ENCODE measurements at regions not wholly inside any gene's neighbourhood (a gene's known extent, or its start where the extent isn't known, plus 50 kb on each side); places are given as distances from the start of the nearest gene placed in this dataset.

GRCh38 chr6:134689177-134689576 lies 260.7 kb downstream of the ALDH8A1 start:
- DNase-seq (no peak), ATAC-seq (ENCODE audit: low read depth) (no peak)
- POLR2A ChIA-PET = no interaction called here
- TF ChIP-seq CTCF (IDR thresholded peaks at IDR 0.05) = no peak
- H3K4me3 Mint-ChIP-seq = no peak overlapping the region
- no peaks in the 10 kb centered on the region for H3K36me3 Mint-ChIP-seq (ENCODE audit: low read depth)
- H3K27me3 Mint-ChIP-seq = peaks cover 11% of the 10 kb centered on the region
- intact Hi-C loops (cut with micrococcal nuclease) = no loop called here
- H3K9me3 Mint-ChIP-seq = no peaks in the 10 kb centered on the region
- CTCF ChIA-PET = no interaction called here
- H3K4me1 Mint-ChIP-seq = no peaks in the 10 kb centered on the region
- no peak overlapping the region for H3K27ac Mint-ChIP-seq

- ATAC-seq (ENCODE audit: low read depth) (no peak), DNase-seq (no peak)
- Mint-ChIP-seq H3K27ac (no peak overlapping the region), H3K36me3 (ENCODE audit: low read depth) (no peaks in the 10 kb centered on the region), H3K9me3 (no peaks in the 10 kb centered on the region), H3K4me1 (no peaks in the 10 kb centered on the region), H3K27me3 (peaks cover 10% of the 10 kb centered on the region), H3K4me3 (no peak overlapping the region)
- ChIA-PET CTCF (no interaction called here), POLR2A (no interaction called here)
- TF ChIP-seq CTCF (IDR thresholded peaks at IDR 0.05) = no peak
- intact Hi-C loops (cut with micrococcal nuclease) = no loop called here
These were observed 263.8 kb downstream of the ALDH8A1 start for GRCh38 chr6:134686071-134686470.

- ChIA-PET POLR2A (no interaction called here), CTCF (no interaction called here)
- Mint-ChIP-seq H3K4me3 (no peak overlapping the region), H3K27me3 (peaks cover 5% of the 10 kb centered on the region), H3K27ac (no peak overlapping the region), H3K9me3 (no peaks in the 10 kb centered on the region), H3K4me1 (no peaks in the 10 kb centered on the region), H3K36me3 (ENCODE audit: low read depth) (no peaks in the 10 kb centered on the region)
- no peak for TF ChIP-seq CTCF (IDR thresholded peaks at IDR 0.05)
- ATAC-seq (ENCODE audit: low read depth) (no peak), DNase-seq (no peak)
- intact Hi-C loops (cut with micrococcal nuclease) = no loop called here
These were observed 265.5 kb downstream of the ALDH8A1 start for GRCh38 chr6:134684423-134684795.

- CTCF ChIA-PET = no interaction called here
These were observed 266.0 kb downstream of the ALDH8A1 start for GRCh38 chr6:134683783-134684422.

GRCh38 chr6:134680433-134680832 lies 269.5 kb downstream of the ALDH8A1 start:
- no peaks in the 10 kb centered on the region for H3K36me3 Mint-ChIP-seq (ENCODE audit: low read depth)

More at GRCh38 chr6:134683783-134684422, 266.0 kb downstream of the ALDH8A1 start:
- H3K27ac Mint-ChIP-seq = no peak overlapping the region
- no peak for ATAC-seq (ENCODE audit: low read depth)
- intact Hi-C loops (cut with micrococcal nuclease) = no loop called here
- TF ChIP-seq CTCF (IDR thresholded peaks at IDR 0.05) = no peak
- no peak overlapping the region for H3K4me3 Mint-ChIP-seq
- DNase-seq = no peak
- no peaks in the 10 kb centered on the region for H3K9me3 Mint-ChIP-seq
- H3K4me1 Mint-ChIP-seq = no peaks in the 10 kb centered on the region
- POLR2A ChIA-PET = interaction anchor here (0.7 kb wide), 1 partner anchor 201 kb away, joined by 4 read pairs; no protein-coding TSS in a partner anchor
- H3K36me3 Mint-ChIP-seq (ENCODE audit: low read depth) = no peaks in the 10 kb centered on the region
- H3K27me3 Mint-ChIP-seq = peaks cover 5% of the 10 kb centered on the region

More at GRCh38 chr6:134680433-134680832, 269.5 kb downstream of the ALDH8A1 start:
- H3K27me3 Mint-ChIP-seq = peaks cover 2% of the 10 kb centered on the region
- DNase-seq (no peak), ATAC-seq (ENCODE audit: low read depth) (no peak)
- no peaks in the 10 kb centered on the region for H3K9me3 Mint-ChIP-seq
- TF ChIP-seq CTCF (IDR thresholded peaks at IDR 0.05) = no peak
- H3K4me1 Mint-ChIP-seq = no peaks in the 10 kb centered on the region
- no peak overlapping the region for H3K4me3 Mint-ChIP-seq
- ChIA-PET CTCF (no interaction called here), POLR2A (no interaction called here)
- intact Hi-C loops (cut with micrococcal nuclease) = no loop called here
- H3K27ac Mint-ChIP-seq = no peak overlapping the region
